Stomach (tissue), 4 donors: ENCODE measurements at regions not wholly inside any gene's neighbourhood (a gene's known extent, or its start where the extent isn't known, plus 50 kb on each side); places are given as distances from the start of the nearest gene placed in this dataset.

Experiments used
- POLR2A ChIP-seq, 4 donors: fragments of 450-650 bp; IDR thresholded peaks; one replicate each; pipeline ENCODE4 v1.6.1; 2016; ENCODE audit warnings: antibody characterized with exemption in 4 of 4, control low read depth in 2 of 4, mild to moderate bottlenecking in 1 of 4, moderate library complexity in 1 of 4
- TF ChIP-seq, protein P1 (sequence below), 7 experiments: fragments of 450-650 bp in 4 of 7; fragments of 200-600 bp in 3 of 7; sonication (generic) in 3 of 7; IDR thresholded peaks; one replicate each; pipeline ENCODE4 v1.5.1; 2016 to 2019; ENCODE audit warnings: antibody characterized with exemption in 7 of 7, control low read depth in 2 of 7, mild to moderate bottlenecking in 1 of 7

DNA sequence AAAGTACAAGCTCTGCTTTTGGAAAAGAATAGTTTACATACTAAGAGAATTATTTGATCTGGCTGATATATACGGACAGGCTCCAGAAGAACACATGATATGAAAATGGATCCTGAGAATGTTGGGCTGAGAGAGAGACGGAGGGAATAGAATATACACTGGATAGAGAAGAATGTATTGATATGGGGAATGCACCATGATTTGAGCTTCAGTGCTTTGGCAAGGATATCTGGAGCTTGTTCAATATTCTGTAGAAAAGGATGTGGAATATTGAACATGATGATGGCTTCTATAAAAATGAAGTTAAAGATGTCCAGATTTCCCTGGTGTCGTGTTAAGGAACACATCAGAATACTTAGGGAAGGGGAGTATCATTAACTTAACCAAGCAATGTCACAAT is 280.5 kb upstream of the VLDLR start:
- TF ChIP-seq POLR2A (IDR thresholded peaks at IDR 0.05) = no peak
- TF ChIP-seq, protein P1, sequence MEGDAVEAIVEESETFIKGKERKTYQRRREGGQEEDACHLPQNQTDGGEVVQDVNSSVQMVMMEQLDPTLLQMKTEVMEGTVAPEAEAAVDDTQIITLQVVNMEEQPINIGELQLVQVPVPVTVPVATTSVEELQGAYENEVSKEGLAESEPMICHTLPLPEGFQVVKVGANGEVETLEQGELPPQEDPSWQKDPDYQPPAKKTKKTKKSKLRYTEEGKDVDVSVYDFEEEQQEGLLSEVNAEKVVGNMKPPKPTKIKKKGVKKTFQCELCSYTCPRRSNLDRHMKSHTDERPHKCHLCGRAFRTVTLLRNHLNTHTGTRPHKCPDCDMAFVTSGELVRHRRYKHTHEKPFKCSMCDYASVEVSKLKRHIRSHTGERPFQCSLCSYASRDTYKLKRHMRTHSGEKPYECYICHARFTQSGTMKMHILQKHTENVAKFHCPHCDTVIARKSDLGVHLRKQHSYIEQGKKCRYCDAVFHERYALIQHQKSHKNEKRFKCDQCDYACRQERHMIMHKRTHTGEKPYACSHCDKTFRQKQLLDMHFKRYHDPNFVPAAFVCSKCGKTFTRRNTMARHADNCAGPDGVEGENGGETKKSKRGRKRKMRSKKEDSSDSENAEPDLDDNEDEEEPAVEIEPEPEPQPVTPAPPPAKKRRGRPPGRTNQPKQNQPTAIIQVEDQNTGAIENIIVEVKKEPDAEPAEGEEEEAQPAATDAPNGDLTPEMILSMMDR (IDR thresholded peaks at IDR 0.05) = no peak
